ENCODE measurements at regions not wholly inside any gene's neighbourhood (a gene's known extent, or its start where the extent isn't known, plus 50 kb on each side); places are given as distances from the start of the nearest gene placed in this dataset.

DNA sequence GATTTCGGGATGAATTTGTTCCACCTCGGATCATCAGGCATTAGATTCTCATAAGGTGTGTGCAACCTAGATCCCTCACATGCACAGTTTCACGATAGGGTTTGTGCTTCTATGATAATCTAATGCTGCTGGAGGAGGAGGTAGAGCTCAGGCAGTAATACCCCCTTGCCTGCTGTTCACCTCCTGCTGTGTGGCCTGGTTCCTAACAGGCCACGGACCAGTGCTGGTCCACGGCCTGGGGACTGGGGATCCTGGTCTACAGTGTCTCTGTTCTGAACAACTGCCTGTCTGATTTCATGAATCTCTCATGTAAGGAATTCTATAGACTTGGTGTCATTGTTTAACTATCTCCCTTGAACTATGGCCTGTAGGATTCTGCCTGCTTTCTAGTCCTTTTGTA is 269.9 kb downstream of the SPRY1 start:
- no peaks in the 10 kb centered on the region for H3K4me1 ChIP-seq (ENCODE audit: control insufficient read depth, low read length)
- H3K4me3 ChIP-seq (ENCODE audit: low read length), result no peak overlapping the region
- no peaks in the 10 kb centered on the region for H4K20me1 ChIP-seq (ENCODE audit: control insufficient read depth, insufficient read depth, low read depth, low read length)
- H3K9me2 ChIP-seq (replicated peaks; ENCODE audit: control insufficient read depth, low read length), result no peaks in the 10 kb centered on the region
- no peaks in the 10 kb centered on the region for H3F3A ChIP-seq (ENCODE audit: control insufficient read depth, insufficient read depth)
- H3K4me2 ChIP-seq (ENCODE audit: low read length), result no peak overlapping the region
- no peaks in the 10 kb centered on the region; the same call in 1 of the 2 replicates for H3K27me3 ChIP-seq (ENCODE audit: control insufficient read depth, low read length)
- H3K79me2 ChIP-seq (ENCODE audit: control insufficient read depth, low read length), result no peaks in the 10 kb centered on the region
- H3K36me3 ChIP-seq (ENCODE audit: control insufficient read depth, low read length), result no peaks in the 10 kb centered on the region
- H3K9me3 ChIP-seq (ENCODE audit: control insufficient read depth, insufficient read depth, low read length), result no peaks in the 10 kb centered on the region
- TF ChIP-seq, protein P1, sequence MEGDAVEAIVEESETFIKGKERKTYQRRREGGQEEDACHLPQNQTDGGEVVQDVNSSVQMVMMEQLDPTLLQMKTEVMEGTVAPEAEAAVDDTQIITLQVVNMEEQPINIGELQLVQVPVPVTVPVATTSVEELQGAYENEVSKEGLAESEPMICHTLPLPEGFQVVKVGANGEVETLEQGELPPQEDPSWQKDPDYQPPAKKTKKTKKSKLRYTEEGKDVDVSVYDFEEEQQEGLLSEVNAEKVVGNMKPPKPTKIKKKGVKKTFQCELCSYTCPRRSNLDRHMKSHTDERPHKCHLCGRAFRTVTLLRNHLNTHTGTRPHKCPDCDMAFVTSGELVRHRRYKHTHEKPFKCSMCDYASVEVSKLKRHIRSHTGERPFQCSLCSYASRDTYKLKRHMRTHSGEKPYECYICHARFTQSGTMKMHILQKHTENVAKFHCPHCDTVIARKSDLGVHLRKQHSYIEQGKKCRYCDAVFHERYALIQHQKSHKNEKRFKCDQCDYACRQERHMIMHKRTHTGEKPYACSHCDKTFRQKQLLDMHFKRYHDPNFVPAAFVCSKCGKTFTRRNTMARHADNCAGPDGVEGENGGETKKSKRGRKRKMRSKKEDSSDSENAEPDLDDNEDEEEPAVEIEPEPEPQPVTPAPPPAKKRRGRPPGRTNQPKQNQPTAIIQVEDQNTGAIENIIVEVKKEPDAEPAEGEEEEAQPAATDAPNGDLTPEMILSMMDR (IDR thresholded peaks at IDR 0.05; ENCODE audit: low read depth, low read length, poor library complexity, severe bottlenecking), result no peak
- no peak for TF ChIP-seq EZH2phosphoT487 (IDR thresholded peaks at IDR 0.05; ENCODE audit: borderline replicate concordance, low read length)
- H3K27ac ChIP-seq (ENCODE audit: low read depth, low read length), result no peak overlapping the region

DNA sequence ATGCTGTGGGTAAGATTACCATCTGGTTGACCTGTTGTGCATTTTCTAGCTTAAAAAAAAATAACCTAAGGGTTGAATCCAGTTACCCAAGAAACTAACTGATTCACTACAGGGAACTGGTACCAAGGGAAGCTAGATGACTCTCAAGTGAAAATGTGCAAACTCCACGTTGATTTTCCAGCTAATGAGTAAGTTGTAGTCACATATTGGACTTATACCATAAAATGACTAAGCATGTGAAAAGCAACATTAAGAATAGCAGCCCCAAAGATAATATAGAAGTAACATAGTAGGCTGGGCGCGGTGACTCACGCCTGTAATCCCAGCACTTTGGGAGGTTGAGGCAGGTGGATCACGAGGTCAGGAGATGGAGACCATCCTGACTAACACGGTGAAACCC is 270.9 kb downstream of the SPRY1 start:
- TF ChIP-seq, protein P1 (IDR thresholded peaks at IDR 0.05; ENCODE audit: low read depth, low read length, poor library complexity, severe bottlenecking), result no peak
- no peak for TF ChIP-seq EZH2phosphoT487 (IDR thresholded peaks at IDR 0.05; ENCODE audit: borderline replicate concordance, low read length)
- no peak overlapping the region for H3K27ac ChIP-seq (ENCODE audit: low read depth, low read length)
- H3K9me3 ChIP-seq (ENCODE audit: control insufficient read depth, insufficient read depth, low read length), result no peaks in the 10 kb centered on the region
- no peak overlapping the region for H3K4me2 ChIP-seq (ENCODE audit: low read length)
- no peaks in the 10 kb centered on the region for H3K4me1 ChIP-seq (ENCODE audit: control insufficient read depth, low read length)
- no peaks in the 10 kb centered on the region for H3F3A ChIP-seq (ENCODE audit: control insufficient read depth, insufficient read depth)
- no peak overlapping the region for H3K4me3 ChIP-seq (ENCODE audit: low read length)
- H3K27me3 ChIP-seq (ENCODE audit: control insufficient read depth, low read length), result no peaks in the 10 kb centered on the region; the same call in 1 of the 2 replicates
- H3K36me3 ChIP-seq (ENCODE audit: control insufficient read depth, low read length), result no peaks in the 10 kb centered on the region
- H3K79me2 ChIP-seq (ENCODE audit: control insufficient read depth, low read length), result no peaks in the 10 kb centered on the region
- no peaks in the 10 kb centered on the region for H4K20me1 ChIP-seq (ENCODE audit: control insufficient read depth, insufficient read depth, low read depth, low read length)
- H3K9me2 ChIP-seq (replicated peaks; ENCODE audit: control insufficient read depth, low read length), result no peaks in the 10 kb centered on the region

DNA sequence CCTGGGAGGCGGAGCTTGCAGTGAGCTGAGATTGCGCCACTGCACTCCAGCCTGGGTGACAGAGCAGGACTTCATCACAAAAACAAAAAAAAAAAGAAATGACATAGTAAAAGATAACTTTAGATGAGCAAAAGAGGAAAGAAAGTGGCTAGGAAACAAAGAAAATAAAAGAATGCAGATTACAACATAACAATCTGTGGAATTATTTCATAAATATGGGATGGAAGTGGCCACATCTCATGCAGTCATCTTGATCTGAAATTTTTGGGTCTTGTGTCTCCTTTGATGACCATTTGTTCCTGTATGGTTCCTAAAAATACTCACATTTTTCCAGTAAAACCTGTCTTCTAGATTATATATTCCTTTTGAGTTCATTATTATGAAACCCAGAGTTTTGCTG is 271.4 kb downstream of the SPRY1 start:
- Histone ChIP-seq H3F3A (ENCODE audit: control insufficient read depth, insufficient read depth) (no peaks in the 10 kb centered on the region), H3K9me3 (ENCODE audit: control insufficient read depth, insufficient read depth, low read length) (no peaks in the 10 kb centered on the region), H4K20me1 (ENCODE audit: control insufficient read depth, insufficient read depth, low read depth, low read length) (no peaks in the 10 kb centered on the region), H3K4me3 (ENCODE audit: low read length) (no peak overlapping the region), H3K4me1 (ENCODE audit: control insufficient read depth, low read length) (no peaks in the 10 kb centered on the region), H3K36me3 (ENCODE audit: control insufficient read depth, low read length) (no peaks in the 10 kb centered on the region), H3K27ac (ENCODE audit: low read depth, low read length) (no peak overlapping the region), H3K9me2 (replicated peaks; ENCODE audit: control insufficient read depth, low read length) (no peaks in the 10 kb centered on the region), H3K27me3 (ENCODE audit: control insufficient read depth, low read length) (no peaks in the 10 kb centered on the region; the same call in 1 of the 2 replicates), H3K4me2 (ENCODE audit: low read length) (no peak overlapping the region), H3K79me2 (ENCODE audit: control insufficient read depth, low read length) (no peaks in the 10 kb centered on the region)
- no peak for TF ChIP-seq EZH2phosphoT487 (IDR thresholded peaks at IDR 0.05; ENCODE audit: borderline replicate concordance, low read length)
- TF ChIP-seq, protein P1 (IDR thresholded peaks at IDR 0.05; ENCODE audit: low read depth, low read length, poor library complexity, severe bottlenecking), result no peak

Measured in DOHH2 (cell line).